ENCODE measurements at regions not wholly inside any gene's neighbourhood (a gene's known extent, or its start where the extent isn't known, plus 50 kb on each side); places are given as distances from the start of the nearest gene placed in this dataset.
"Not testable (repeated sequence)": the region's sequence is repeated elsewhere in the genome, so short reads cannot be mapped to it uniquely, and the experiment has no call there.

- DNase-seq (ENCODE audit: low spot score) = no peak
Measured at GRCh38 chr4:117691572-117692351, 342.5 kb upstream of the NDST3 start.

DNA sequence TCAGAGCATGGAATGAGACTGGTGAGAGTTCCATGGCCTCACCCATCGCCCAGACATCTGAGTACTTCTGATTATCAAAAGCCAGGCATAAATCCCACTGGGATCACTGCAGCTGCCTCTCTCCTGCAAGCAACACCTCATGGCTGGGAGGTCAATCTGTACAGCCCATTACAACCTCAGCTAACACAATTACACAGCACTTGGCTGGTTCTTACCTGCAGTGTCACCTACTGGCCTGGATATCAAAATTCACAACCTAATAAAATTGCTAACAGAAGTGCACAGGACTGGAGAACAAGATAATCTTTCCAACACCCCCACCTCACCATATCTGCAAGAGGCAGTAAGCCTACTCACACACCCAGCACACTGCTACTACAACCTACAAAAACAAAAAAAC is 341.7 kb upstream of the NDST3 start:
- DNase-seq (ENCODE audit: low spot score) = no peak

- DNase-seq (ENCODE audit: low spot score) = no peak
Measured at GRCh38 chr4:117699595-117699994, 334.7 kb upstream of the NDST3 start.

DNA sequence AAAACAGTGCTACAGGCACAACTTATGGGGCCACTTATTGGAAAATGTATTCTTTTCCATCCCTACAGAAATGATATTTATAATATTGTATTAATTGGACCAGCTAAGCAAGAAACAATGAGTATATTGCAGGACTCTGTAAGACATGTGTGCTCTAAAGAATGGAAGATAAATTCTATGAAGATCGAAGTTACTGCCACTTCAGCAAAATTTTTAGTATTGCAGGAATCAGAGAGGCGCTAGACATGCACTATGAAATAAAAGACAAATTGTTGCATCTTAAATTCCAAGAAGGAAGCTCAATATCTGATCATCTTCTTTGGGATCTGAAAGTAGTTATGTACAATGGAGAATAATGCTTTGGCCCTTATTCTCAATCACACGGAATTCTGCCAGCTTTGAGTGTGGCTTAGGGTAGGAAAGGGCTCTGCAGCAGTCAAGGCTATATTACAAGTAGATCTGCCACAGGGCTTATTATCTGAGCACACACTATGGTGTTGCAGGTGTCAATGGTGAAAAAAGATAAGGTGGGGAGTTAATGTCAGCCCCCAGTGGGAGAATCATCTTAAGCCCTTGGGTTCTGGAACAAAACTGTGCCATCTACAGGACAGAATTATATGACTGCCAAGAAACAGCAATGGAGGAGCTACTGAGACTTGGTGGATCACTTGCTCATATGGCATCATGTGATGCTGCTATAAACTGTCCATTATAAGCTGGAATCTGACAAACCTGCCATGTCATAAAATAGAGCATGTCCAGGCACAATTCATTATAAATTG is 334.0 kb upstream of the NDST3 start:
- no peak for DNase-seq (ENCODE audit: low spot score)

GRCh38 chr4:117702353-117702752 is 331.9 kb upstream of the NDST3 start:
- no peak for DNase-seq (ENCODE audit: low spot score)

DNA sequence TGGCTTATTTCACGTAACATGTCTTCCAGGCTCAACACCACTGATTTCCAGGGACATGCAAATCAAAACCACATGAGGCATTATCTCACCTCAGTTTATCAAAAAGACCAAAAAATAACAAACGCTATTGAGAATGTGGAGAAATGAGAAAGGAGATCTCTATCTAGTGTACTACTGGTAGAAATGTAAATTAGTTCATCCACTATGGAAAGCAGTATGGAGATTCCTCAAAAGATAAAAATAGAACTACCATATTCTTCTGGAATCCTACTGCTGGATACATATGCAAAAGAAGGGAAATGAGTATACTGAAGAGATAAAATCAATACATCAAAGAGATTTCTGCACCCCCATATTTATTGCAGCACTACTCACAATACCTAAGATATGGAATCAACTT is 329.6 kb upstream of the NDST3 start:
- no peak for DNase-seq (ENCODE audit: low spot score)

DNA sequence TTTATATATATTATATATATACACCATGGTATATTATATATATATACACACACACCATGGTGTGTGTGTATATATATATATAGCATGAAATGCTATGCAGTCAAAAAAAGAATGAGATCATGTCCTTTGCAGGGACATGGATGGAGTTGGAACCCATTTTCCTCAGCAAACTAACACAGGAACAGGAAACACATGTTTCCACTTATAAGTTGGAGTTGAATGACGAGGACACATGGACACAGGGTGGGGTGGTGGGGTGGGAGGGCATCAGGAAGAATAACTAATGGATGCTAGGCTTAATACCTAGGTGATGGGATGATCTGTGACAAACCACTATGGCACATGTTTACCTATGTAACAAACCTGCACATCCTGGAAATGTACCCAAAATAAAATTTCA is 293.6 kb upstream of the NDST3 start:
- no peak for DNase-seq (ENCODE audit: low spot score)

DNA sequence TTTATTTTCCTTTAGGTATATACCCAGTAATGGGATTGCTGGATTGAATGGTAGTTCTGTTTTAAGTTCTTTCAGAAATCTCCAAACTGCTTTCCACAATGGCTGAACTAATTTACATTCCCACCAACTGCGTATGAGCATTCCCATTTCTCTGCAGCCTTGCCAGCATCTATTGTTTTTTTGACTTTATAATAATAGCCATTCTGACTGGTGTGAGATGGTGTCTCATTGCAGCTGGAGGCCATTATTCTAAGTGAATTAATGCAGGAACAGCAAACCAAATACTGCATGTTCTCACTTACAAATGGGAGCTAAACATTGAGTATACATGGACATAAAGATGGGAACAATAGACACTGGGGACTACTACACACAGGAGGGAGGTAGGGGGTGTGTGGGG is 288.9 kb upstream of the NDST3 start:
- DNase-seq (ENCODE audit: low spot score) = not testable (repeated sequence)

DNA sequence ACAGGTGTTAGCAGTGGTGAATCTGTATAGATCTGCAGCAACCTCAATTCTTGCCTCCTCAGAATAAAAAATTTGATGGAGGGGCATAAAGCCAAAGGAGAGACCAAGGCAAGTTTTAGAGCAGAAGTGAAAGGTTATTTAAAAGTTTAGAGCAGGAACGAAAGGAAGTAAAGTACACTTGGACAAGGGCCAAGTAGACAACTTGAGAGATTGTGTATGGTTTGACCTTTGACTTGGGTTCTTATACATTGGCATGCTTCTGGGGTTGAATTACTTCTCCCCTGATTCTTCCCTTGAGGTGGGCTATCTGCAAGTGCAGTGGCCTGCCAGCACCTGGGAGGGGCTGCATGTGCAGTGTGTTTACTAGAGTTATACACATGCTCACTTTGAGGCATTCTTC is 278.8 kb upstream of the NDST3 start:
- no peak for DNase-seq (ENCODE audit: low spot score)

DNA sequence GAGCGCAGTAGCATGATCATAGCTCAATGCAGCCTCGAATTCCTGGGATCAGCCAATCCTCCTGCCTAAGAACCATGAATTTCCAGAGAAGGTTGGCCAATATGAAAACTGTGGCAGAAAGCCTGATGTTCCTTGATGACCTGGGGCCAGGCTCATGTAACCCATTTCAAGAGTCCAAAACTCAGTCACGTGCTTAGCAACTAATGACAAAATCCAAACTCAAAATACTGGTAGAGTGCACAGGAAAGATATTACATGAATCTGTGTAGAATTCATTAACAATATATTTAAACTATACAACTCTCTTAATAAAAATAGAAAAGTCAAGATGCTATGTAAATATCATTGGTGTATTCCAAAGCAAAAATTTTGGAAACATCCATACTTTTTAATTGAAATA is 265.7 kb upstream of the NDST3 start:
- DNase-seq (ENCODE audit: low spot score) = no peak

DNA sequence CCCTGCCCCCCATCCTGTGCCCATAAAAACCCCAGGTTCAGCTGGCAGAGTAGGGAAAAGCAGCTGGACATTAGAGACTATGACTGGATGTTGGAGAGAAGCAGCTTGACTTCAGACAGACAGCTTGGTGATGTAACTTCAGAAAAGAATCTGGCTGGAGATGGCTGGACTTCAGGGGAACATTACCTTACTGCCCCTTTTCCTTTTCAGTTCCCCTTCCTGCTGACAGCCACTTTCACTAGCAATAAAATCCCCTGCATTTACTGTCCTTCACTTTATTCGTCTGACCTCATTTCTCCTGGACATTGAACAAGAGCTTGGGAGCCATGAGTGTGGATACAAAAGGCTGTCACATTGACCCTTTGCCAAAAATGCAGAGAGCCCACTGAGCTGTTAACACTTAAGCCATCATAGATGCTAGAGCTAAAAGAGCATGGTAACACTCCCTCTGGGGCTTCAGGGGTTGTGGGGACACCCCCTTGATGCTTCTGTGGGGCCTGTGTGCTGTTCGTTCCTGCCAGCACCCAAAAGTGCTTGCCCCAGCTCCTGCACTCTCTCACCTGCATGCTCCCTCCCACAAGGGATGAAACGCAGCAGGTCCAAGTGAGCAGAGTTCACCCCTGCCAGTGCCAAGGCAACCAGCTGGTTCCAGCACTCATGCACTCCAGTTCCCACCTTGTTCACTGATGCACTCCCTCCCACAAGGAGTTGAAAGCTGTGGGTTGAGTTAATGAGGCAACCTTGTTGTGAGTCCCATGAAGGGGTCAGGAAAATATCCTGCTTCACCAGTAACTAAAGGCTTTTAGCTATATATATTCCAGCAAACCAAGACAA is 263.8 kb upstream of the NDST3 start:
- peak; percentile 87 for DNase-seq (ENCODE audit: low spot score)

DNA sequence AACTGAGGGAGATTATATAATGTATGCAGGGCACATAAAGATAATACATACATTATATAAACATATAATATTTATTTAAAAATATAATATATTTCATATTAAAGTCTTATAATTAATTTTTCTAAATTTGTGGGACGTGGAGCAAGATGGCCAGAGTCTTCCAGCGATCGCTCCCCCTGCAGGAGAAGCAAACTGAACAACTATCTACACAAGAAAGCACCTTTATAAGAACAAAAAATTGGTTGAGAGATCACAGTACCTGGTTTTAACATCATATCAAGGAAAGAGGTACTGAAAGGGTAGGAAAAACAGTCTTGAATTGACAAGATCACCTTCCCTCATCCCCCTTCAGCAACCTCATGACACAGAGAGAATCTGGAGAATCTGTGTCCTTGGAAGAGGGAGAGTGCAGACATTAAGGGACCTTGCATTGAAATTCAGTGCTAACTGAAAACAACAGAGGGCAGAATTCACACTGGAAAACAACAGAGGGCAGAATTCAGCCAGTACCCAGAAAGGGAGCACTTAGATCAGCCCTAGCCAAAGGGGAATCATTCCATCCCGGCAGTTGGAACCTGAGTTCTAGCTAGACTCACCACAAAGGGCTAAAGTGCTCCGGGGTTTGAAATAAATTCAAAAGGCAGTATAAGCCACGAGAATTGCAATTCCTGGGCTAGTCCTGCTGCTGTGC is 262.5 kb upstream of the NDST3 start:
- DNase-seq (ENCODE audit: low spot score) = no peak

GRCh38 chr4:117773064-117773936 is 261.0 kb upstream of the NDST3 start:
- peak; percentile 86 for DNase-seq (ENCODE audit: low spot score)

DNA sequence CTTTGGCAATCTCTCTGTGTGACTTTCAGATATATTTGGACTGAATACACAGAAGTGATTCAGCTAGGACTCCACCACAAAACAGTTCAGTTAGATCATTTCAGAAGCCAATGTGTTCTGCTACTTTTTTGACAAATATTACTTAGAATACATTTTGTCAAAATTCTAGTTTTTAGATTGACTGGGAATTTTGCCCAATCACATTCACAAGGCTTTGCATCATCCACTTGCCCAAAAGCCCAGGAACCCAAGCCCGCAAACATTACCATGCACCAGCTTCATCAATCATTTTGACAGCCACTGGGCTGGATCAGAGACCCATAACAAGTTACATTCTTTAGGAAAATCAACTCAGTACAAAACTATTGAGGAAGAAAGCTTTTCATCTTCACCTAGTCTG is 256.6 kb upstream of the NDST3 start:
- DNase-seq (ENCODE audit: low spot score) = no peak

- DNase-seq (ENCODE audit: low spot score) = no peak
Measured at GRCh38 chr4:117783716-117784115, 250.6 kb upstream of the NDST3 start.

DNA sequence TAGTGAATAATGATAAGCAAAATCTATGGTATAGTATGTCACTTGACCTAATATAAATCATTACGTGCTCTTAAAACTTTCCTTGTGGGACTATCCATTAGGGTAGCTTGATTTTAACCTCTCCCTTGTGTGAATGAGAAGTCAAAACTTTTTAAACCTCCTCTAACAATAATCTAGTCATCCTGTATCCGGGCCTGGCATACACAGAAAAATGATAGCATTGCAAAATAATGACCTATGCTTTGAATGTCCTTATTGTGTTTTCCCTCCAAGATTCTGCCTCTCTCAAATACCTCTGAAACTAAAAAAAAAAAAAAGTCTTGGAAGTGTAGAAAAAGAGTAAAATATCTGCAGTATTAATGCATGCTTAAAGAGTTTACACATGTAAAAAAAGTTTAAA is 250.0 kb upstream of the NDST3 start:
- DNase-seq (ENCODE audit: low spot score) = no peak

DNA sequence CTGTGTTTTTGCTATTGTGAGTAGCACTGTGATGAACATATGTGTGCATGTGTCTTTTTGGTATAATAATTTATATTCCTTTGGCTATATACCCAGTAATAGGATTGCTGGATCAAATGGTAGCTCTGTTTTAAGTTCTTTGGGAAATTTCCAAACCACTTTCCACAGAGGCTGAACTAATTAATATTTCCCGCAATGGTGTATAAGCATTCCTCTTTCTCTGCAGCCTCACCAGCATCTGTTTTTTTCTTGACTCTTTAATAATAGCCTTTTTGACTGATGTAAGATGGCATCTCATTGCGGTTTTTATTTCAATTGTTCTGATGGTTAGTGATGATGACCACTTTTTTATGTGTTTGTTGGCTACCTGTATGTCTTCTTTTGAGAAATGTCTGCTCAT is 247.7 kb upstream of the NDST3 start:
- no peak for DNase-seq (ENCODE audit: low spot score)

- DNase-seq (ENCODE audit: low spot score) = no peak
Measured at GRCh38 chr4:117793845-117794480, 240.3 kb upstream of the NDST3 start.

DNA sequence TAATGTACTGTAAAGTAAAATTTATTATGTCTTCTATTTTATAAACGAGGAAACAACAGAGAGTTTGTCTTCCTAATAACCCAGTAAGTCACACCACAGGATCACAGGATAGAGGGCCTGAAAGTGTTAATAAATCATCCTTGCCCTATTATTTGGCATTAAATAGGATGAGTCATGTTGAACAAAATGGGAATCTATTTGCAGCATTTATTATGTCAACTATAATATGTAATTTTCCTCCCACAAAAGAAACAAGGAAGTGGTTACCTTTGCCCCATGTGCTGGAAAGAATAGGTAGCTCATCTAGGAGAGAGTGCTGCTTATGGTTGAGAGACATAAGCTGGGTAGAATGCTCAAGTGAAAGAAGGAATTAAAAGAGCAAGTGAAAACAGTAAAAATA is 237.6 kb upstream of the NDST3 start:
- DNase-seq (ENCODE audit: low spot score) = no peak

GRCh38 chr4:117800636-117801035 is 233.7 kb upstream of the NDST3 start:
- no peak for DNase-seq (ENCODE audit: low spot score)

DNA sequence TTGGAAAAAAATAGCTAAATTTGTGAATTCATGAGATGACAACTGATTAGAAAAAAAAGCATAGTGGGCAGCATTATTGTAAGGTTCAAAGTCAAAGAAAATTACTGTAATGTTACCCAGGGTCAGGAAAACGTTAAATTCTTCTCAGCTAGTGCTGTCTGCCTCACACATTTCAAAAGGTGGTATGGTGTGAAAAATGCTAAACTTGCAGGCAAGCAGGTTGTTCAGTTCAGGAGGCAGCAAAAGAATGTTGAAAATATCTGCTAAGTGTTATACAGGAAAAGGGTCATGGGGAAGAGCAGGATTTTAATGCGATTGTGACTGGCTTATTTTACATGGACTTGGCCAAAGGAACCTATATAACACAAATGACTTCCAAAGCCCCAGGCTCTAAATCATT is 232.5 kb upstream of the NDST3 start:
- DNase-seq (ENCODE audit: low spot score) = no peak
